ENCODE measurements at regions not wholly inside any gene's neighbourhood (a gene's known extent, or its start where the extent isn't known, plus 50 kb on each side); places are given as distances from the start of the nearest gene placed in this dataset.

GRCh38 chr7:114851406-114852061 is 70.4 kb upstream of the MDFIC start:
- TF ChIP-seq, protein P1, sequence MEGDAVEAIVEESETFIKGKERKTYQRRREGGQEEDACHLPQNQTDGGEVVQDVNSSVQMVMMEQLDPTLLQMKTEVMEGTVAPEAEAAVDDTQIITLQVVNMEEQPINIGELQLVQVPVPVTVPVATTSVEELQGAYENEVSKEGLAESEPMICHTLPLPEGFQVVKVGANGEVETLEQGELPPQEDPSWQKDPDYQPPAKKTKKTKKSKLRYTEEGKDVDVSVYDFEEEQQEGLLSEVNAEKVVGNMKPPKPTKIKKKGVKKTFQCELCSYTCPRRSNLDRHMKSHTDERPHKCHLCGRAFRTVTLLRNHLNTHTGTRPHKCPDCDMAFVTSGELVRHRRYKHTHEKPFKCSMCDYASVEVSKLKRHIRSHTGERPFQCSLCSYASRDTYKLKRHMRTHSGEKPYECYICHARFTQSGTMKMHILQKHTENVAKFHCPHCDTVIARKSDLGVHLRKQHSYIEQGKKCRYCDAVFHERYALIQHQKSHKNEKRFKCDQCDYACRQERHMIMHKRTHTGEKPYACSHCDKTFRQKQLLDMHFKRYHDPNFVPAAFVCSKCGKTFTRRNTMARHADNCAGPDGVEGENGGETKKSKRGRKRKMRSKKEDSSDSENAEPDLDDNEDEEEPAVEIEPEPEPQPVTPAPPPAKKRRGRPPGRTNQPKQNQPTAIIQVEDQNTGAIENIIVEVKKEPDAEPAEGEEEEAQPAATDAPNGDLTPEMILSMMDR (conservative IDR thresholded peaks at IDR 0.05), result no peak
- TF ChIP-seq EZH2 (IDR thresholded peaks at IDR 0.05; ENCODE audit: low read depth), result no peak

Data from PC-9 (cell line).